ENCODE measurements at regions not wholly inside any gene's neighbourhood (a gene's known extent, or its start where the extent isn't known, plus 50 kb on each side); places are given as distances from the start of the nearest gene placed in this dataset.
"Not testable (repeated sequence)": the region's sequence is repeated elsewhere in the genome, so short reads cannot be mapped to it uniquely, and the experiment has no call there.

DNA sequence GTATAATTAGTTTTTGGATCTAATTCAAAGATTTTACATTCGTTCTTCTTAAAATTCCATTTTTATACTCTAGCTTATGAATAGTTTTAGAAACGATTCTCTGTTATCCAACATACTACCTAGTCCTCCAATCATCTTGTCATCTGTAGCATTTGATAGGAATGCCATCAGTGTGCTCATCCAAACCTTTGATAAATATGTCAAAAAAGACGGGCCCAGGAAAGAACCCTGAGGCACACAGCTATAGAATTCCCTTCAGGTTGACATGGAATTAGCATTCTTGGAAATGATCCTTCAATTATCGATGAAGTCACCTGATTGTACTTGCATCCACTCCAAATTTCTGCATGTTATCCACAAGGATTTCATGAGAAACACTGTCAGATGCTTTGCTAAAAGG lies 64.8 kb upstream of the EFNA5 start:
- Mint-ChIP-seq H3K4me1 (no peaks in the 10 kb centered on the region), H3K36me3 (peaks cover 0 to 2% (median 2%) of the 10 kb centered on the region in 3 donors), H3K4me3 (no peak overlapping the region), H3K27ac (no peak overlapping the region), H3K27me3 (peaks cover 0 to 12% (median 5%) of the 10 kb centered on the region in 5 donors), H3K9me3 (peaks cover 0 to 6% (median 0%) of the 10 kb centered on the region in 9 donors)
- ATAC-seq (no peak), DNase-seq (no peak)
- POLR2A ChIA-PET: no interaction called here

DNA sequence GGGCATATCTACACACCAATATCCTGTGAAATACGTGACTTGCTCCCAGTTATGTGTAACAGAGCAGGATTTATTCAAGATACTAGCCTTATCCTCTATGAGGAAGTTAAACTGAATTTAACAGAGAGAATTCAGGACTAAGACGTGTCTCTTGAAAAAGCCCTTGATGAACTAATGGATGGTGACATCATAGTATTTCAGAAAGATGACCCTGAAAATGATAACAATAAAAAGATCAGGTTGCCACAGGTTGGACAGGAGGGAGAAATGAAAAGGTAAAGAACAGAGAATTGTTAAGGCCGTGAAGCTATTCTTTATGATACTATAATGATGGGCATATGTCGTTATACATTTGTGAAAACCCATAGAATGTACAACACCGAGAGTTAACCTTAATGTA lies 56.2 kb upstream of the EFNA5 start:
- Mint-ChIP-seq H3K27ac (no peak overlapping the region), H3K36me3 (peaks cover 0 to 7% (median 0%) of the 10 kb centered on the region in 3 donors), H3K4me1 (no peaks in the 10 kb centered on the region), H3K27me3 (peaks cover 0 to 7% (median 0%) of the 10 kb centered on the region in 5 donors), H3K9me3 (peaks cover 0 to 28% (median 12%) of the 10 kb centered on the region in 9 donors), H3K4me3 (no peak overlapping the region)
- DNase-seq (no peak), ATAC-seq (no peak)
- POLR2A ChIA-PET: no interaction called here

GRCh38 chr5:107724642-107725041 lies 53.9 kb upstream of the EFNA5 start:
- peaks cover 0 to 50% (median 29%) of the 10 kb centered on the region in 9 donors for H3K9me3 Mint-ChIP-seq
- no peaks in the 10 kb centered on the region for H3K4me1 Mint-ChIP-seq
- H3K4me3 Mint-ChIP-seq: no peak overlapping the region
- DNase-seq (no peak), ATAC-seq (no peak)
- H3K27ac Mint-ChIP-seq: no peak overlapping the region
- POLR2A ChIA-PET: no interaction called here
- H3K27me3 Mint-ChIP-seq: peaks cover 0 to 7% (median 0%) of the 10 kb centered on the region in 5 donors
- H3K36me3 Mint-ChIP-seq: peaks cover 0 to 26% (median 0%) of the 10 kb centered on the region in 3 donors

- H3K27ac Mint-ChIP-seq, H3K4me1 Mint-ChIP-seq: not testable (repeated sequence)
Observed at GRCh38 chr5:107721241-107721640, 50.5 kb upstream of the EFNA5 start.

More at GRCh38 chr5:107721241-107721640, 50.5 kb upstream of the EFNA5 start:
- H3K36me3 Mint-ChIP-seq: peaks cover 0 to 37% (median 0%) of the 10 kb centered on the region in 3 donors
- POLR2A ChIA-PET, ATAC-seq, DNase-seq, H3K27me3 Mint-ChIP-seq, H3K4me3 Mint-ChIP-seq: not testable (repeated sequence)
- H3K9me3 Mint-ChIP-seq: peaks cover 2 to 73% (median 40%) of the 10 kb centered on the region in 9 donors

All from naive thymus-derived CD8-positive, alpha-beta T cell (primary cell).